ENCODE measurements at regions not wholly inside any gene's neighbourhood (a gene's known extent, or its start where the extent isn't known, plus 50 kb on each side); places are given as distances from the start of the nearest gene placed in this dataset.

DNA sequence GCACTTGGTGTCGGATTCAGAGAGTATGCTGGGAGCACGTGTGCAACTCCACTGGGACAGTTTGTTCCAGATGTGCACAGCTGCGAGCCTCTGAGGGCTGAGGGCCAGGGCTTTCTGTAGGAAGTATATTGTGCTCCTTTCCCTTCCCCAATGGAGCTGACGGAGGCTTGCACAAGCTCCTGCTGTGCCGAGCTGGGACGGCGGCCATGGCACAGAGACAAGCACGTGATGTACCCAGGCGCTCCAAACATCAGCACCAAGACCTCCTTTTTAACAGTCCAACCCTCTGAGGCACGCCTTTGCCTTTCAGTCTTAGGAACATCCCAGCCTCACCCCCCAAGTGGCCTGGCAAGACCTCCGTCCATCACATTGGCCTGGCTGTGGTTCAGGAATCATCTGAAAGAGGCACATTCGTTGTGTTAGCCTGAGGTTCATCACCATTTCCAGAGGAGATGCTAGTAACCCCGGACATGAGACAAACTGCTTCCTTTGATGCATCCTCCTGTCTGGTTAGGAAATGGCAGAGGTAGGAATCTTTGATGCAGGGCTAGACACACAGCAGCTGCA is 339.2 kb upstream of the KAZN start:
- DNase-seq (peak; percentile 67 to 97 (median 82)), ATAC-seq (peak; percentile 73)
- Histone ChIP-seq H3K27me3 (no peaks in the 10 kb centered on the region), H3K4me1 (peaks cover 0 to 4% of the 10 kb centered on the region in 2 donors), H3K4me3 (no peak overlapping the region), H3K36me3 (no peaks in the 10 kb centered on the region), H3K9me3 (no peaks in the 10 kb centered on the region), H3K27ac (peak overlapping the region in 1 of 2 donors; percentile 26)
- TF ChIP-seq, protein P1, sequence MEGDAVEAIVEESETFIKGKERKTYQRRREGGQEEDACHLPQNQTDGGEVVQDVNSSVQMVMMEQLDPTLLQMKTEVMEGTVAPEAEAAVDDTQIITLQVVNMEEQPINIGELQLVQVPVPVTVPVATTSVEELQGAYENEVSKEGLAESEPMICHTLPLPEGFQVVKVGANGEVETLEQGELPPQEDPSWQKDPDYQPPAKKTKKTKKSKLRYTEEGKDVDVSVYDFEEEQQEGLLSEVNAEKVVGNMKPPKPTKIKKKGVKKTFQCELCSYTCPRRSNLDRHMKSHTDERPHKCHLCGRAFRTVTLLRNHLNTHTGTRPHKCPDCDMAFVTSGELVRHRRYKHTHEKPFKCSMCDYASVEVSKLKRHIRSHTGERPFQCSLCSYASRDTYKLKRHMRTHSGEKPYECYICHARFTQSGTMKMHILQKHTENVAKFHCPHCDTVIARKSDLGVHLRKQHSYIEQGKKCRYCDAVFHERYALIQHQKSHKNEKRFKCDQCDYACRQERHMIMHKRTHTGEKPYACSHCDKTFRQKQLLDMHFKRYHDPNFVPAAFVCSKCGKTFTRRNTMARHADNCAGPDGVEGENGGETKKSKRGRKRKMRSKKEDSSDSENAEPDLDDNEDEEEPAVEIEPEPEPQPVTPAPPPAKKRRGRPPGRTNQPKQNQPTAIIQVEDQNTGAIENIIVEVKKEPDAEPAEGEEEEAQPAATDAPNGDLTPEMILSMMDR (IDR thresholded peaks at IDR 0.05), result no peak
- intact Hi-C loops (cut with DNase I), result no loop called here

DNA sequence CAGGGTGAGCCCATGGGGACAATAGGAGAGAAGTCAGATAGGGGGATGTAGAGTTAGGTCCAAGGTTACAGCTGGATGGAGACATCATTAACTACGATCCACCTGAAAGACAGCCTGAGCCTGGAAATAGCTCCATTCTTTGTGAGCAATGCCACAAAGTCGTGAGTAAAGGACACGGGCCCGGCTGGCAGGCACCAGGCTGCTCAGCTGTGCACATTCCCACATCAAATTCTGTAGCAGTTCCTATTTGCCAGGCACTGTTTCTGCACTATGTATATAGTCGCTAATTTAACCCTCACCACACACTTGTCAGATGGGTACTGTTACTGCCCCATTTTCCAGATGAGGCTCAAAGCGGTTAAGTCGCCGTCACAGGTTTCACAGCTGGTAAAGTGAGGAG is 338.0 kb upstream of the KAZN start:
- intact Hi-C loops (cut with DNase I), result no loop called here
- H3K9me3 ChIP-seq, result no peaks in the 10 kb centered on the region
- H3K27me3 ChIP-seq, result no peaks in the 10 kb centered on the region
- peaks cover 0 to 4% of the 10 kb centered on the region in 2 donors for H3K4me1 ChIP-seq
- no peaks in the 10 kb centered on the region for H3K36me3 ChIP-seq
- no peak overlapping the region for H3K4me3 ChIP-seq
- no peak overlapping the region for H3K27ac ChIP-seq
- TF ChIP-seq, protein P1 (IDR thresholded peaks at IDR 0.05), result no peak
- ATAC-seq, result no peak
- DNase-seq, result no peak

- TF ChIP-seq, protein P1 (IDR thresholded peaks at IDR 0.05), result no peak
- intact Hi-C loops (cut with DNase I), result no loop called here
- peak; percentile 41 for ATAC-seq
Observed at GRCh38 chr1:14261395-14261794, 337.1 kb upstream of the KAZN start.

GRCh38 chr1:14262637-14263036 is 335.8 kb upstream of the KAZN start:
- intact Hi-C loops (cut with DNase I), result no loop called here

More at GRCh38 chr1:14261395-14261794, 337.1 kb upstream of the KAZN start:
- no peaks in the 10 kb centered on the region for H3K36me3 ChIP-seq
- H3K27me3 ChIP-seq, result no peaks in the 10 kb centered on the region
- no peak overlapping the region for H3K27ac ChIP-seq
- no peaks in the 10 kb centered on the region for H3K9me3 ChIP-seq
- H3K4me3 ChIP-seq, result no peak overlapping the region
- no peak for DNase-seq
- peaks cover 0 to 4% of the 10 kb centered on the region in 2 donors for H3K4me1 ChIP-seq

DNA sequence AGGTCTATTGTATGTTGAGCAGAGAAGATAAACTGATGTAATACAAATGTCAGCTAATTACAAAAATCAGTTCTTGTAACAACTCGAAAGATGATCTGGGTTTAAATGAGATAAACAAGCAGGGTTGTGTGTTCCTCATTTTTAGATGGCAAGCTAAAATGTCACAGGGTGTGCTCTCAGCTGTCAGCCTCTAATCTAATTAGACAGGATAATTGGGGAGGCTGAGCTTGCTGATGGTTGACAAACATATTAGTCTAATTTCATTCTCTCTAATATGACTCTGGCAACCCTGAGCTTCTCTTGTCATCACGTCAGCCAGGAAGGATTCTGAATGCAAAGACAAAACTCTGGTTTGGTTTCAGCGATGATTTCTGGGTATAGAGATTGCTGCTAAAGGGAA is 335.3 kb upstream of the KAZN start:
- H3K36me3 ChIP-seq, result no peaks in the 10 kb centered on the region
- peaks cover 0 to 4% of the 10 kb centered on the region in 2 donors for H3K4me1 ChIP-seq
- H3K9me3 ChIP-seq, result no peaks in the 10 kb centered on the region
- intact Hi-C loops (cut with DNase I), result no loop called here
- DNase-seq, result no peak
- H3K27ac ChIP-seq, result no peak overlapping the region
- no peak overlapping the region for H3K4me3 ChIP-seq
- ATAC-seq, result no peak
- H3K27me3 ChIP-seq, result no peaks in the 10 kb centered on the region
- TF ChIP-seq, protein P1 (IDR thresholded peaks at IDR 0.05), result no peak

More at GRCh38 chr1:14262637-14263036, 335.8 kb upstream of the KAZN start:
- TF ChIP-seq, protein P1 (IDR thresholded peaks at IDR 0.05), result no peak
- Histone ChIP-seq H3K27me3 (no peaks in the 10 kb centered on the region), H3K27ac (no peak overlapping the region), H3K36me3 (no peaks in the 10 kb centered on the region), H3K4me3 (no peak overlapping the region), H3K4me1 (peaks cover 0 to 4% of the 10 kb centered on the region in 2 donors), H3K9me3 (no peaks in the 10 kb centered on the region)
- DNase-seq (no peak), ATAC-seq (no peak)
